ENCODE measurements at regions not wholly inside any gene's neighbourhood (a gene's known extent, or its start where the extent isn't known, plus 50 kb on each side); places are given as distances from the start of the nearest gene placed in this dataset.

- no peak for TF ChIP-seq CTCF (IDR thresholded peaks at IDR 0.05)
- no peak for TF ChIP-seq ZFX (IDR thresholded peaks at IDR 0.05; ENCODE audit: borderline replicate concordance)
Measured at GRCh38 chr5:110031402-110032140, 341.8 kb downstream of the MAN2A1 start.

All from 22Rv1 (cell line).